Glomerular endothelial cell (primary cell): ENCODE measurements at regions not wholly inside any gene's neighbourhood (a gene's known extent, or its start where the extent isn't known, plus 50 kb on each side); places are given as distances from the start of the nearest gene placed in this dataset.

ENCODE experiments used
- DNase-seq: peaks from one replicate; pipeline ENCODE4 v3.0.0-alpha.2; 2011; ENCODE audit warnings: low read depth, low spot score; ENCODE audit errors: extremely low read depth

GRCh38 chr1:61531716-61532115 is 193.2 kb downstream of the TM2D1 start:
- DNase-seq = no peak

DNA sequence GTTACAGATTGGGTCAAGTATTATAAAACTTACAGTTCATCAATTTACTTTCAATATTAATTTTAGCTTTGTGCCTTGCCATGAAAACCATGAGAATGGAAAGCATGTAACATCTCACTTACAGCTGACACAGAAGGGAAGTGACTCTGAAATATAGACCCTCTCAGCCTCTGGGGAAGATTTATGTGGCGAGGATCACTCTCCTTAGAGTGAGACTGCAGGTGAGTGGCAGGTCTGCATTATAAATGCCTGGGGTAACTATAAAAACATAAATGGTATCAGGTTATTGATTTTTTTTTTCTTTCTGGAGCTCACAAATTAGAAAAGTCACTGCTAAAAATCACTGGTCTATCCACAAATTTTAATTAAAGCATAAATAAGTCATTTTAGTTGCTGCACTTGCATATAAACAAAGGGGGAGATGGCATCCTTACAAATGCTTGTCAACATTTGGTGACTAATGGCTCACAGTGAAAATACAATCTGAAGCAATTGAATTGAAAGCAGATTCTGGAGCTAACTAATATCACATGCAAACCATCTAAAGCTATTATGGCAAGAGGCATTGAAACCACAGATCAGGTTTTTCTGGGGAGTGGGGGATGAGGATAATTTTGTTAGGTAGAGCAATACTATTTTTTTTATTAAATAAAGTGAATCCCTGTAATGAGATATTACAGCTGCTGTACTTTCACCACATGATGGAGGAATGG is 200.9 kb downstream of the TM2D1 start:
- no peak for DNase-seq

DNA sequence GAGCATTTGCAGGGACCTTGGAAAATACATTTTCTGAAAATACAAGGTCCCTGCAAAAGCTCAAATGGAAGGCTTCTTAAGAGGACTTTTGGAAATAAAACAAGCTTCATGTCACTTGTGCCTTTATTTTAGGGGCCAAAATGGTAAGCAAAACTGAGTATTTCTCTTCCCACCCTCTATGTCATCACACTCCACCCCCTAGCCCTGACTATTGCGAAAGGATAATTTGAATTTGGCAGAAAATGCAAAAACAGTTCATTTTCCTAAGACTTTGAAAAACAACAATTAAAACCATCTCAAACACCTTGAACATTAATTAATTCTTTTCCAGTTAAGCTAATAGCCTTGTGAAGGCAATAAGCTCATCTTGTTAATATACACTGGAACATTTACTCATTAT is 201.7 kb downstream of the TM2D1 start:
- DNase-seq = no peak

DNA sequence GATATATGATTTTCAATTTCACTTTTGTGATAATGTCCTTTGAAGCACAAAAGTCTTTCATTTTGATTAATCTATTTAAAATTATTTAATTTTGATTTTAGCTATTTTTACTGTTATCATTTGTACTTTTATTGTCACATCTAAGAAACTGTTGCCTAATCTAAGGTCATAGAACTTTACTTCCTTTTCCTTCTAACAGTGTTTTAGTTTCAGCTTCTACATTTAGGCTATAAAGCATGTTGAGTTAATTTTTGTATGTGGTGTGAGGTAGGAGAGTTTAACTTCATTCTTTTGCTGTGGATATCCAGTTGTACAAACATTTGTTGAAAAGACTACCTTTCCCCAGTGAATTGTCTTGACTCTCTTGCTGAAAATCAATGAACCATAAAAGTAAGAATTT is 204.5 kb downstream of the TM2D1 start:
- DNase-seq = no peak

GRCh38 chr1:61519631-61520030 is 205.3 kb downstream of the TM2D1 start:
- DNase-seq = no peak

DNA sequence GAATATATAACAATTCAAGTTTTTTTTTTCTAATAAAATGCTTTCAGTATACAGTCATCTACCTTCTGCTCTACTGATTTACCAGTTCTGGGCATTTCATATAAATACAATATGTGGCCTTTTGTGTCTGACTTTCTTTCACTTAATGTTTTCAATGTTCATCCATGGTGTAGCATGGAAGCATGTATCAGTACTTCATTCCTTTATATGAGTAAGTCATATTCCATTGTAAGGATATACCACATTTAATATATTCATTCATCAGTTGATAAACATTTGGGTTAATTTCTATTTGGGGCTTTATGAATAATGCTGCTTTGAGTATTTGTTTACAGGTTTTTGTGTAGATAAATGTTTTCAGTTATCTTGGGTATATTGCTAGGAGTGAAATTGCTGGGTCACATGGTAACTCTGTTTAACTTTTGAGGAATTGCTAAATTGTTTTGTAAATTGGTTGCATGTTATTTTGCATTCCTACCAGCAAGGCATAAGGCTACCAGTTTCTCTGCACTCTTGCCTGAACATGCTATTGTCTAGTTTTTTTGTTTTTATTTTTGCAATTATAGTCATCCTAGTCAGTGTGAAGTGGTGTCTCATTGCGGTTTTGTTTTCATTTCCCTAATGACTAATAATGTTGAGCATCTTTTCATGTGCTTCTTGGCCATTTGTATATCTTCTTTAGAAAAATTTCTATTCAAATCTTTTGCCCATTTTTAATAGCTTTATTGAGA is 206.1 kb downstream of the TM2D1 start:
- no peak for DNase-seq

DNA sequence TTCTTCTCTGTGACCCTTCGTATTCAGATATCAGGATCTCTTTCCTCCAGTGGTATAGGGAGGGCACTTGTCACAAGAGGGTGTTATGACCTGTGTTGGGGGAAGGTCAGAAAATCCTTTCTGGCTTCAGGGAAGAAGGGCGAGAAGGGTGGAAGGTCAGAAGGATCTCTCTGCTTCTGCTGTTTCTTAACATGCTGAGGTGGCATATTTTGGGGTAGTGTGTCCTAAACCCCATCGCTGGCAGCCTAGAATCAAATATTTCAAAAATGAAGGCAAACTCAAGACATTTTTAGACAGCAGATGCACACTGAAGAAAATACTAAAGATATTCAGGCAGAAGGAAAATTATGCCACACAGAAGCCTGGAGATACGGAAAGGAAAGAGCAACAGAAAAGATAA is 207.6 kb downstream of the TM2D1 start:
- no peak for DNase-seq

- no peak for DNase-seq
Measured at GRCh38 chr1:61515096-61515495, 209.8 kb downstream of the TM2D1 start.
